ENCODE measurements at regions not wholly inside any gene's neighbourhood (a gene's known extent, or its start where the extent isn't known, plus 50 kb on each side); places are given as distances from the start of the nearest gene placed in this dataset.

DNA sequence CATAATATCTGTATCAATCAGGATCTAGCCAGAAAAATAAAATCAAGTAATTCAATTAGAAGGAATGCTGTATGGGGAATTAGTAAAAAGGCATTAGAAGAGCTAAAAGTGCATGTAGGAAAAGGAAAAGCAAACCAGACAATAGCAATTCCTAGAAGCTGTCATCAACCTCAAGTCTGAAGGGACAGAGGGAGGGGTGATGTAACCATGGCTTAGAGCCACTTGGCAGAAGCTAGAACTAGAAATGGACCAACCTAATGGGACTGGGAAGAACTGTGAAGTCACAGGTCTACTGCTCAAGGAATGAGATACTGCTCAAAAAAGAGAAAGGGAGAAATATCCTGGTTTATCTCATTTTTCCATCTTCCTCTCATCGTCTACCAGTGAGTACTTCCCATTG, 590.7 kb upstream of the SGO1 start:
- no peaks in the 10 kb centered on the region for H3K27me3 ChIP-seq
- TF ChIP-seq, protein P1, sequence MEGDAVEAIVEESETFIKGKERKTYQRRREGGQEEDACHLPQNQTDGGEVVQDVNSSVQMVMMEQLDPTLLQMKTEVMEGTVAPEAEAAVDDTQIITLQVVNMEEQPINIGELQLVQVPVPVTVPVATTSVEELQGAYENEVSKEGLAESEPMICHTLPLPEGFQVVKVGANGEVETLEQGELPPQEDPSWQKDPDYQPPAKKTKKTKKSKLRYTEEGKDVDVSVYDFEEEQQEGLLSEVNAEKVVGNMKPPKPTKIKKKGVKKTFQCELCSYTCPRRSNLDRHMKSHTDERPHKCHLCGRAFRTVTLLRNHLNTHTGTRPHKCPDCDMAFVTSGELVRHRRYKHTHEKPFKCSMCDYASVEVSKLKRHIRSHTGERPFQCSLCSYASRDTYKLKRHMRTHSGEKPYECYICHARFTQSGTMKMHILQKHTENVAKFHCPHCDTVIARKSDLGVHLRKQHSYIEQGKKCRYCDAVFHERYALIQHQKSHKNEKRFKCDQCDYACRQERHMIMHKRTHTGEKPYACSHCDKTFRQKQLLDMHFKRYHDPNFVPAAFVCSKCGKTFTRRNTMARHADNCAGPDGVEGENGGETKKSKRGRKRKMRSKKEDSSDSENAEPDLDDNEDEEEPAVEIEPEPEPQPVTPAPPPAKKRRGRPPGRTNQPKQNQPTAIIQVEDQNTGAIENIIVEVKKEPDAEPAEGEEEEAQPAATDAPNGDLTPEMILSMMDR (IDR thresholded peaks at IDR 0.05; ENCODE audit: low read depth, low read length), result no peak
- no peaks in the 10 kb centered on the region for H3K4me1 ChIP-seq (ENCODE audit: low read depth)
- H3K36me3 ChIP-seq, result no peaks in the 10 kb centered on the region
- H3K4me3 ChIP-seq, result no peak overlapping the region
- no peaks in the 10 kb centered on the region for H3K9me3 ChIP-seq (ENCODE audit: low read depth)
- DNase-seq (ENCODE audit: low read depth in 1 of 2, low spot score in 1 of 2), result peak in 1 of 2 donors; percentile 15
- no peak overlapping the region for H3K27ac ChIP-seq

DNA sequence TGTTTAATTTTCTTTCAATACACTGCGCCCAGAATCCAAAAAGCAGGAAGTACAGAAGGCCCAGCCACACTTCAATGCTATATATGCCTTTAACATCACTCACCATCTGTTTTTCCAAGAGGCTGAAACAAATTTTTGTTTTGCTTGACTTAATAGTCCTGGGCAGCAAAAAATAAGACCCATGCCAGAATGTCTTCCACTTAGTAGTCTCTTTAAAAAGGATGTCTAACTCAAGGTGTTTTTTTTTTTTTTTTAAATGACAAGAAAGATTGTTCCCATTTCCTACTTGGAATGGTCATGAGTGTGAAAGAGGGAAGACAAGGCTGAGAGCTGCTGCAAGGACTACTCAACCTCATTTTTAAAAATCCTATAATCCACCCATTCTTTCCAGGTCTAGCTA, 590.3 kb upstream of the SGO1 start:
- no peaks in the 10 kb centered on the region for H3K4me1 ChIP-seq (ENCODE audit: low read depth)
- TF ChIP-seq, protein P1 (IDR thresholded peaks at IDR 0.05; ENCODE audit: low read depth, low read length), result no peak

DNA sequence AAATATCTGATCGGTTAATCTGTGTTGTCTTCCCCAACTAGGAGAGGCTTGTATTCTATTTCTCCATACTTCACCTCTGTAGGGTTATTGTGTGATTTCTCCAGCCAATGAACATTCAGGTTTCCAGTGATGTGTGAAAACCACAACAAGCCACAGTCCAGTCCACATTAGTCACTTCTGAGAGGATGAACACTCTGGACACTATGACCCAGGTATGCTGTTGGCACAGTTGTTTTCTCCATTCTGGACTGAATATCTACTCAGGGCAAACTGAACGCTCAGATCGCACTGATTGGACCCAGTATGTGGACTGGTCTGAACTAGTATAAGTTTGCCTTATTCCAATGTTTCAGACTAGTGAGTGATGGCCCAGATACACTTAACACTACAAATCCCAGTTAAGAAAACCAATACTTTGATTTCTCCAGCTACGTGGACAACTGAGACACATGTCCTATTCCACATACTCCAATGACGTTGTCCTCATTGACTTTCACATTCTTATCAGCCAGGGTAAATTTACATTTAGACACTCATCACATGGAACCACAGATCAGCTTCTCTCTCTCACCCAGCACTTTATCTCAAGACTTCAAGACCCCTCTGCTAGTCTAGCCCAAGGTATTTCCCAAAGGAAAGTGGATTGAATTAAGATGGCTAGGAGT, 587.4 kb upstream of the SGO1 start:
- Histone ChIP-seq H3K4me1 (ENCODE audit: low read depth) (no peaks in the 10 kb centered on the region), H3K9me3 (ENCODE audit: low read depth) (no peaks in the 10 kb centered on the region), H3K36me3 (no peaks in the 10 kb centered on the region), H3K4me3 (no peak overlapping the region), H3K27ac (no peak overlapping the region), H3K27me3 (no peaks in the 10 kb centered on the region)
- no peak for DNase-seq (ENCODE audit: low read depth in 1 of 2, low spot score in 1 of 2)
- TF ChIP-seq, protein P1 (IDR thresholded peaks at IDR 0.05; ENCODE audit: low read depth, low read length), result no peak

More for the DNA sequence above, 590.3 kb upstream of the SGO1 start:
- Histone ChIP-seq H3K27me3 (no peaks in the 10 kb centered on the region), H3K36me3 (no peaks in the 10 kb centered on the region), H3K4me3 (no peak overlapping the region), H3K27ac (no peak overlapping the region), H3K9me3 (ENCODE audit: low read depth) (no peaks in the 10 kb centered on the region)
- no peak for DNase-seq (ENCODE audit: low read depth in 1 of 2, low spot score in 1 of 2)

DNA sequence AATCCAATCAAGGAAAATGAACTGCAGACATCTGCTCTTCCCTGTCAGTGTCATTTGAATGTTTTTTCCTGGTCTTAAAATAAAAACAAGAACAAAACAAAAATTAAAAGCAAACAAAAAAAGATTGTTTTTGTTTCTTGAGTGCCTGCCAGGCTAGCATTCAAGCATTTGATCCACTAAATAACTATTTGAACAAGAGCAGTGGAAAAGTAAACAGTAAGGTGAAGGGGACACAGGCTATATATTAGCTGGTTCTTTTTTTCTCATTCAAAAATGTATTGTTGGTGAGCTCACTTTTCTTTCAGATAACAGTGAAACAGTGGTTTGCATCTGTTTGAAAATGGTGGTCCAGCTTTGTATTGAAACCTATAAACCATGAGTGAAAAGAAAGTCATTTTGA, 586.9 kb upstream of the SGO1 start:
- Histone ChIP-seq H3K27ac (no peak overlapping the region), H3K9me3 (ENCODE audit: low read depth) (no peaks in the 10 kb centered on the region), H3K4me1 (ENCODE audit: low read depth) (no peaks in the 10 kb centered on the region), H3K4me3 (no peak overlapping the region), H3K36me3 (no peaks in the 10 kb centered on the region), H3K27me3 (no peaks in the 10 kb centered on the region)
- TF ChIP-seq, protein P1 (IDR thresholded peaks at IDR 0.05; ENCODE audit: low read depth, low read length), result no peak
- no peak for DNase-seq (ENCODE audit: low read depth in 1 of 2, low spot score in 1 of 2)

DNA sequence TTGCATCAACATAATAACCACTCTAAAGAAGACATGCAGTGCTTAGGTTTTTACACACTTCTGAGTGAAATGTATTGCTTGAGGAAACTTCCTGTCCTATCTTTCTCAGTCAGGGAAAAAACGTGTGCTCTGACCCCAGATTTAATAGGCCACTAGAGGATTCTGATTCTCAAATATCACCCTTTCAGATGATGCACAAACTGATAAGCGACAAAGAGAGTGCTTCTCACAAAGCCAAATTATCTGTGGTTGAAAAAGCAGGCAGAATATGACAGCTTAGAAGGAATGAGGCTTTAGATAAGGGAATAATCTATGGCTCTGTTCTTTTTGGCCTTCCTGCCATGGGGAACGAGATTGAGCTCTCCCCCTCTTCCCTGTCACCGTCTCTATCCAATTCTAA, 583.4 kb upstream of the SGO1 start:
- no peak overlapping the region for H3K27ac ChIP-seq
- TF ChIP-seq, protein P1 (IDR thresholded peaks at IDR 0.05; ENCODE audit: low read depth, low read length), result no peak
- no peaks in the 10 kb centered on the region for H3K9me3 ChIP-seq (ENCODE audit: low read depth)
- DNase-seq (ENCODE audit: low read depth in 1 of 2, low spot score in 1 of 2), result no peak
- H3K36me3 ChIP-seq, result no peaks in the 10 kb centered on the region
- H3K4me3 ChIP-seq, result no peak overlapping the region
- H3K4me1 ChIP-seq (ENCODE audit: low read depth), result no peaks in the 10 kb centered on the region
- no peaks in the 10 kb centered on the region for H3K27me3 ChIP-seq
